ENCODE measurements at regions not wholly inside any gene's neighbourhood (a gene's known extent, or its start where the extent isn't known, plus 50 kb on each side); places are given as distances from the start of the nearest gene placed in this dataset.

DNA sequence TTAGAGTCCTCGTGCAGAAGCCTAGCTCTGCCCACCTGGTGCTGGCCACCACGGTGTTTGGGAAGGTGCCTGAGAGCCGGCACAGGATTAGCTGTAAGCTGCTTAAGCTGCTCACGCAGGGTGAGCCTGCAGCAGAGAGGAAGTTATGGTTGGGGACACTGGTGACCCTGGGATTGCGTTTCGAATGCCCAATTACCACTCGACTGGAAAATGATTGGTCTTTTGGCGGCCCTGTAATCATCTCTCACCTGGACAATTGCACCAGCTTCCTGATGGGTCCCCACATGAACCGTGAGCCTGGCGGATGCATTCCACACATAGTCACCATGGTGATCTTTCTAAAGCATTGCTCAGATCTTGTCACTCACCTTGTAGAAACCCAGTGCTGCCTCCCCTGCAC lies 442.3 kb upstream of the ZMIZ1 start:
- TF ChIP-seq EGR1 (IDR thresholded peaks at IDR 0.05), result no peak
- TF ChIP-seq NFIC (IDR thresholded peaks at IDR 0.05), result no peak
- TF ChIP-seq CREB1 (IDR thresholded peaks at IDR 0.05; ENCODE audit: low read depth), result no peak
- TF ChIP-seq FOXM1 (IDR thresholded peaks at IDR 0.05; ENCODE audit: borderline replicate concordance, low read depth), result no peak
- TF ChIP-seq, protein P1, sequence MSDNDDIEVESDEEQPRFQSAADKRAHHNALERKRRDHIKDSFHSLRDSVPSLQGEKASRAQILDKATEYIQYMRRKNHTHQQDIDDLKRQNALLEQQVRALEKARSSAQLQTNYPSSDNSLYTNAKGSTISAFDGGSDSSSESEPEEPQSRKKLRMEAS (IDR thresholded peaks at IDR 0.05), result no peak
- no peak for TF ChIP-seq ZBTB7A (IDR thresholded peaks at IDR 0.05; ENCODE audit: low read depth)
- TF ChIP-seq EP300 (IDR thresholded peaks at IDR 0.05; ENCODE audit: borderline replicate concordance), result no peak
- no peak for TF ChIP-seq USF1 (IDR thresholded peaks at IDR 0.05)
- TF ChIP-seq TAF1 (IDR thresholded peaks at IDR 0.05; ENCODE audit: low read depth), result no peak
- 0 out of 2 replicates have a peak, but pooled peaks have one; percentile 17 for TF ChIP-seq TCF12 (IDR thresholded peaks at IDR 0.05; ENCODE audit: low read depth)
- TF ChIP-seq TEAD4 (IDR thresholded peaks at IDR 0.05), result peak; percentile 4; the same call in 1 of the 2 replicates
- TF ChIP-seq CEBPB (IDR thresholded peaks at IDR 0.05), result no peak
- no peak for TF ChIP-seq REST (IDR thresholded peaks at IDR 0.05; ENCODE audit: low read depth)
- no peak for TF ChIP-seq YY1 (IDR thresholded peaks at IDR 0.05; ENCODE audit: low read depth)
- no peak for TF ChIP-seq RAD21 (IDR thresholded peaks at IDR 0.05; ENCODE audit: low read depth)

DNA sequence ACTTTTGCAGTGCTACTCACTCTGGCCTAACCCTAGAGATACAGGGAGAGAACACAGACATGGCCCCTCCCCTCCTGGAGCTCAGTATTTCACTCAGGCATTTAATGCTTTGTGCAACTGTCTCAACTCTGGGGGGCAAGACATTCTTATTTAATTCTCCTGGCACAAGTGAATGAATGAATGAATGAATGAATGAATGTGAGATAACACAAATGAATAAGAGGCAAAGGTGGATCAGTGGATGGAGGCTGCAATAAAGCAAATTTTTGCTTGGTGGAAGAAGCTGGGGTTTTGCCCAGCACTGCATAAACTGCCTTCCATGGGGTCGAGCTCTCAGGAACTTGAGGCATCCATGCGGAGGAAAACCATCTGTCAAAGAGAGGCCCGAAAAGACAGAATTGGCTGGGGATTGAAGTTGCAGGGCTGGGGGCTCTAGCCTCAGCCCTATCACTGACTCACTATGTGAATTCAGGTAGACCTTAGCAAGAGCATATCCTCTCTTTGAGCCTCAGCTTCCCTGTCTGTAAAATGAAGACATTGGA lies 441.4 kb upstream of the ZMIZ1 start:
- TF ChIP-seq EP300 (IDR thresholded peaks at IDR 0.05; ENCODE audit: borderline replicate concordance) (no peak), TEAD4 (IDR thresholded peaks at IDR 0.05) (no peak), CREB1 (IDR thresholded peaks at IDR 0.05; ENCODE audit: low read depth) (no peak), EGR1 (IDR thresholded peaks at IDR 0.05) (no peak), REST (IDR thresholded peaks at IDR 0.05; ENCODE audit: low read depth) (no peak), USF1 (IDR thresholded peaks at IDR 0.05) (no peak)

DNA sequence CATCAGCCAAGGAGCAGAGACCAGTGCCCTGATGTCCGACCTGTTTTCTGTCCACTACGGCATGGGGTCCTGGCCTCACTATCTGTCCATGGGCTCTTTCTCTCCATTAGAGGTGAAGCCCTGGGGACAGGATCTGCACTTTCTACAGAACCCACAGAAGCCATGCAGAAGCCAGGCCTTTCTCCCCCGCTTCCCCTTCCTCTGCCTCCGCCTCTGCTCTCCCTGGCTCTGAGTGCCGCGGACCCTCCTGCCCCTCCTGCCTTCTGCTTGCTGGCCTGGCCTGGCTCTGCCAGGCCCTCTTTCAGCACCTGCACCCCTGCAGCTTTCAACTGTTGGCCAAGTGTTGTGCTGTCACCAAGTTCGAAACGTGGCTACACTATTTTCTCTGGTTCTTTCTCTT lies 439.8 kb upstream of the ZMIZ1 start:
- TF ChIP-seq CEBPB (IDR thresholded peaks at IDR 0.05), result no peak

GRCh38 chr10:78629773-78630172 lies 439.0 kb upstream of the ZMIZ1 start:
- TF ChIP-seq REST (IDR thresholded peaks at IDR 0.05; ENCODE audit: low read depth) (no peak), TCF12 (IDR thresholded peaks at IDR 0.05; ENCODE audit: low read depth) (no peak), CREB1 (IDR thresholded peaks at IDR 0.05; ENCODE audit: low read depth) (no peak), ZBTB7A (IDR thresholded peaks at IDR 0.05; ENCODE audit: low read depth) (no peak), USF1 (IDR thresholded peaks at IDR 0.05) (no peak), EGR1 (IDR thresholded peaks at IDR 0.05) (no peak), CEBPB (IDR thresholded peaks at IDR 0.05) (no peak), NFIC (IDR thresholded peaks at IDR 0.05) (no peak), EP300 (IDR thresholded peaks at IDR 0.05; ENCODE audit: borderline replicate concordance) (no peak), RAD21 (IDR thresholded peaks at IDR 0.05; ENCODE audit: low read depth) (no peak), TAF1 (IDR thresholded peaks at IDR 0.05; ENCODE audit: low read depth) (no peak), YY1 (IDR thresholded peaks at IDR 0.05; ENCODE audit: low read depth) (no peak), FOXM1 (IDR thresholded peaks at IDR 0.05; ENCODE audit: borderline replicate concordance, low read depth) (no peak), TEAD4 (IDR thresholded peaks at IDR 0.05) (no peak)
- TF ChIP-seq, protein P1 (IDR thresholded peaks at IDR 0.05), result no peak

Data from Ishikawa (cell line).